Neural cell (in vitro differentiated cells): ENCODE measurements at regions not wholly inside any gene's neighbourhood (a gene's known extent, or its start where the extent isn't known, plus 50 kb on each side); places are given as distances from the start of the nearest gene placed in this dataset.

Source experiments
- CTCF ChIP-seq: fragments of 450-650 bp; IDR thresholded peaks from 2 replicates; pipeline ENCODE4 v1.5.1; 2014; ENCODE audit warnings: antibody characterized with exemption, mild to moderate bottlenecking, moderate library complexity; ENCODE audit not compliant: poor library complexity, severe bottlenecking
- EP300 ChIP-seq: fragments of 450-650 bp; conservative IDR thresholded peaks from 2 replicates; pipeline ENCODE4 v1.6.1; 2014; ENCODE audit warnings: antibody characterized with exemption, mild to moderate bottlenecking, moderate library complexity; ENCODE audit not compliant: poor library complexity, severe bottlenecking
- EZH2 ChIP-seq: fragments of 200-600, 300-800 bp; shearing (Covaris generic), sonication (generic); IDR thresholded peaks from 2 replicates; pipeline ENCODE4 v1.6.1; 2014; ENCODE audit warnings: antibody characterized with exemption, low read length, borderline replicate concordance, mild to moderate bottlenecking; ENCODE audit not compliant: insufficient read depth, poor library complexity, severe bottlenecking
- MXI1 ChIP-seq: fragments of 450-650 bp; conservative IDR thresholded peaks from 2 replicates; pipeline ENCODE4 v1.6.1; 2014; ENCODE audit warnings: antibody characterized with exemption, mild to moderate bottlenecking; ENCODE audit not compliant: poor library complexity, severe bottlenecking
- POLR2AphosphoS5 ChIP-seq: IDR thresholded peaks from 2 replicates; pipeline ENCODE4 v1.6.1; 2012
- RAD21 ChIP-seq: fragments of 450-650 bp; conservative IDR thresholded peaks from 2 replicates; pipeline ENCODE4 v1.6.1; 2014; ENCODE audit warnings: antibody characterized with exemption, mild to moderate bottlenecking, moderate library complexity
- SMC3 ChIP-seq: fragments of 450-650 bp; conservative IDR thresholded peaks from 2 replicates; pipeline ENCODE4 v1.6.1; 2014; ENCODE audit warnings: antibody characterized with exemption, mild to moderate bottlenecking, moderate library complexity; ENCODE audit not compliant: poor library complexity

- TF ChIP-seq CTCF (no peak), RAD21 (no peak), EZH2 (no peak), POLR2AphosphoS5 (no peak), EP300 (no peak), MXI1 (no peak), SMC3 (no peak)
Measured at GRCh38 chr11:112366012-112366411, 105.4 kb upstream of the PLET1 start.
